ENCODE measurements at regions not wholly inside any gene's neighbourhood (a gene's known extent, or its start where the extent isn't known, plus 50 kb on each side); places are given as distances from the start of the nearest gene placed in this dataset.

- H3K4me3 ChIP-seq (ENCODE audit: low read depth, low read length): no peak overlapping the region
- TF ChIP-seq CTCF (IDR thresholded peaks at IDR 0.05; ENCODE audit: low read depth, low read length): no peak
These were observed 281.8 kb upstream of the ARRDC4 start for GRCh38 chr15:97678656-97679055.

- H3K4me3 ChIP-seq (ENCODE audit: low read depth, low read length): no peak overlapping the region
- TF ChIP-seq CTCF (IDR thresholded peaks at IDR 0.05; ENCODE audit: low read depth, low read length): no peak
These were observed 281.3 kb upstream of the ARRDC4 start for GRCh38 chr15:97679106-97679688.

- TF ChIP-seq CTCF (IDR thresholded peaks at IDR 0.05; ENCODE audit: low read depth, low read length): no peak
- no peak overlapping the region for H3K4me3 ChIP-seq (ENCODE audit: low read depth, low read length)
These were observed 279.8 kb upstream of the ARRDC4 start for GRCh38 chr15:97680606-97681220.

GRCh38 chr15:97683831-97684230, 276.7 kb upstream of the ARRDC4 start:
- H3K4me3 ChIP-seq (ENCODE audit: low read depth, low read length): no peak overlapping the region
- no peak for TF ChIP-seq CTCF (IDR thresholded peaks at IDR 0.05; ENCODE audit: low read depth, low read length)

- H3K4me3 ChIP-seq (ENCODE audit: low read depth, low read length): no peak overlapping the region
- TF ChIP-seq CTCF (IDR thresholded peaks at IDR 0.05; ENCODE audit: low read depth, low read length): no peak
These were observed 276.3 kb upstream of the ARRDC4 start for GRCh38 chr15:97684249-97684648.

GRCh38 chr15:97686324-97686723, 274.2 kb upstream of the ARRDC4 start:
- TF ChIP-seq CTCF (IDR thresholded peaks at IDR 0.05; ENCODE audit: low read depth, low read length): no peak
- H3K4me3 ChIP-seq (ENCODE audit: low read depth, low read length): no peak overlapping the region

GRCh38 chr15:97687654-97688053, 272.8 kb upstream of the ARRDC4 start:
- TF ChIP-seq CTCF (IDR thresholded peaks at IDR 0.05; ENCODE audit: low read depth, low read length): no peak
- no peak overlapping the region for H3K4me3 ChIP-seq (ENCODE audit: low read depth, low read length)

All from WI38 (cell line).